GM13976 (cell line): ENCODE measurements at regions not wholly inside any gene's neighbourhood (a gene's known extent, or its start where the extent isn't known, plus 50 kb on each side); places are given as distances from the start of the nearest gene placed in this dataset.

Experiments
- DNase-seq: peaks from one replicate; pipeline ENCODE4 v3.0.0; 2012; ENCODE audit warnings: low spot score
- in situ Hi-C: fragments of 300-500 bp; cut with MboI; formaldehyde crosslinking; loops from one replicate; pipeline ENCODE4 v1.12.0; 2022; ENCODE audit warnings: low sequenced_read_pairs, mixed read lengths, inconsistent platforms; ENCODE audit not compliant: unreplicated experiment
- TF ChIP-seq, protein P1 (sequence below): IDR thresholded peaks from 2 replicates; pipeline ENCODE4 v1.5.1; 2012; ENCODE audit warnings: borderline replicate concordance, mild to moderate bottlenecking; ENCODE audit not compliant: insufficient read depth; ENCODE audit errors: extremely low read depth, missing control alignments, control extremely low read depth

DNA sequence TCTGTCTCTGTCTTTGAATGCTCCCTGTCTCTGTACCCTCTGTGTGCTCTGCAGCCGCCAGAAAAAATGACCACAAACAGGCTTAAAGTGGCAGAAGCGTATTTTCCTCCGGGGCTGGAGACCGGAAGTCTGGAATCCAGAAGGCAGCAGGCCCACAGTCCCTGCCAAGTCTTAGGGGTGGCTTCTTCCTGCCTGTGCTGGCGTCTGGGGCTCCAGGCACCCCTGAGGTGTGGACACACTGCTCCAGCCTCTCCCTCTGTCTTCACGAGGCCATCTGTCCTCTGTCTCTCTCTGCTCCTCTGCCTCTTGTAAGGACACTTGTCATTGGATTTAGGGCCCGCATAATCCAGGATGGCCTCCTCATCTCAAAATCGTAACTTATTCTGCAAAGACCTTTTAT, 298.4 kb upstream of the IRX4 start:
- in situ Hi-C loops, result no loop called here
- no peak for DNase-seq
- TF ChIP-seq, protein P1, sequence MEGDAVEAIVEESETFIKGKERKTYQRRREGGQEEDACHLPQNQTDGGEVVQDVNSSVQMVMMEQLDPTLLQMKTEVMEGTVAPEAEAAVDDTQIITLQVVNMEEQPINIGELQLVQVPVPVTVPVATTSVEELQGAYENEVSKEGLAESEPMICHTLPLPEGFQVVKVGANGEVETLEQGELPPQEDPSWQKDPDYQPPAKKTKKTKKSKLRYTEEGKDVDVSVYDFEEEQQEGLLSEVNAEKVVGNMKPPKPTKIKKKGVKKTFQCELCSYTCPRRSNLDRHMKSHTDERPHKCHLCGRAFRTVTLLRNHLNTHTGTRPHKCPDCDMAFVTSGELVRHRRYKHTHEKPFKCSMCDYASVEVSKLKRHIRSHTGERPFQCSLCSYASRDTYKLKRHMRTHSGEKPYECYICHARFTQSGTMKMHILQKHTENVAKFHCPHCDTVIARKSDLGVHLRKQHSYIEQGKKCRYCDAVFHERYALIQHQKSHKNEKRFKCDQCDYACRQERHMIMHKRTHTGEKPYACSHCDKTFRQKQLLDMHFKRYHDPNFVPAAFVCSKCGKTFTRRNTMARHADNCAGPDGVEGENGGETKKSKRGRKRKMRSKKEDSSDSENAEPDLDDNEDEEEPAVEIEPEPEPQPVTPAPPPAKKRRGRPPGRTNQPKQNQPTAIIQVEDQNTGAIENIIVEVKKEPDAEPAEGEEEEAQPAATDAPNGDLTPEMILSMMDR, result no peak

DNA sequence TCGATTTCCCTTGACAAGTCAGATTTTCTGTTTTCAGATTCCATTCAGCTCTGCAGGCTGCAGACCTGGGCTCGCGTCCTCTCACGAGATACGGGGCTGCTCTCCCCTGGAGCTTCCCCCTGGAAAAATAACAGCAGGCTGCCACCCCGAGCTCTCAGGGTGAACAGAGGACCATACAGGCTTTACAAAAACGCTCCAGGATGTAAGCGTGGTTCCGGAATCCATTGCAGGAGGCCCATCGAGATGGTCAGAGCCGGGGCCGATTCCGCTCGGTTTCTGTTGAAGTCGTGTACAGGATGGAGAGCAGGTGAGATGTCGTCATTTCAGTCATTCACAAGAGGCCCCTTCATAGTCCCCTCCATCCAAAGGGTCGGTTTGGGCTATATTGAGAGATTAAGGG, 297.7 kb upstream of the IRX4 start:
- in situ Hi-C loops, result no loop called here
- no peak for DNase-seq
- TF ChIP-seq, protein P1, result no peak

DNA sequence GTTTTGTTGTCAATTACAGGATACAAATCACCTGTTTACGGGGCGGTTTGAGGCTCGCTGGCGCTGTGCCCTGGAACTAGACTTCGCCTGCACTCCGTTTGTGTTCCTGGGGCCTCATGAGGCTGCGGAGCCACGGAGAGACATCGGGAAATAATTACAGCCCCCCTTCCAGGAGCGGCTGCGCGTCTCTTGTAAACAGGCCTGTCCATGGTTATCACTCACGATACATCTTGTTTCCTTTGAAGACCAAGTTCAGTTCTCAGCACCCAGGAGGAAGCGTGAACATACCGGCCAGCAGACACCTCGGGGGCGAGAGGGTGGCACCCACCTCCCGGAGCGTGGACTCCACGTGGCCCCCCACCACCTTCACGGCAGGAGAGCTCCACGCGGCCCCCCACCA, 297.1 kb upstream of the IRX4 start:
- TF ChIP-seq, protein P1, result no peak
- DNase-seq, result no peak
- in situ Hi-C loops, result no loop called here

DNA sequence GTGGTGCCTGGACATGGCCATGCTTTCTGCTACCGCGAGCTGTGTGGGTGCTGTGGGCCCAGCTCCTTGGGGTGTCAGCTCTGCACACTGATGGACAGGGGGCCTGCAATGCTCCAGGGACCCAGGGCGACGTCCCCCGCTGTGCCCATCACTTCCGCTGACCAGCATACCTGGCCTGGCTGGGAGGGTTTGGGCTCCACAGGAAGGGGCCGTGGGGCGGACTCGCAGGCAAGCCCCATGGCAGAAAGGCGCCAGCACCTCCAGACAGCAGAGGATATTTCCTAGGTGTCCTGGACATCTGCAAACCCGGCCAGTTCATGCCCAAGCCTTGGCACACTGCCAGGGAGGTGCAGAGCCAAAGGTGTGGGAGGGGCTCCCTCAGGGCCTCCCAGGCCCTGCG, 295.8 kb upstream of the IRX4 start:
- in situ Hi-C loops, result no loop called here
- no peak for DNase-seq
- TF ChIP-seq, protein P1, result no peak

DNA sequence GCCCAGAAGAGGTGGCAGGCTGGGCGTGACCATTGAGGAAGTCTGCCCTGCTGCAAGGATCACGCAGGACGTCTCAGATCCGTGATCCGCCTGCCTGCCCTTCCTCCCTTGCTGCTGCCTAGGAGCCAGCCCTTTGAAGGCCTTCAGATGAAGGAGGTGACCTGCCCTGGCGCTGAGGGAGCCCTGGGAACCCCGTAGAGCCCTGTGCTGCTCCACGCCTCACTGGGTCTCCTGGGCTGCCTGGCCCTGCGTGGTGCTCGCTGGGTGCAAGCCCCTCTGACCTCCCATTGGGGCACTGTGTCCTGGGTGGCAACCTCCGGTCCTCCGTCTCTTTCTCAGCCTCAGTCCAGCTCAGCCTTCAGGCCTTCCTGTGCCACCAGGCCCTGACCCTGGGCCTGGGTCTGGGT, 295.3 kb upstream of the IRX4 start:
- no peak for DNase-seq
- TF ChIP-seq, protein P1, result no peak
- in situ Hi-C loops, result no loop called here

DNA sequence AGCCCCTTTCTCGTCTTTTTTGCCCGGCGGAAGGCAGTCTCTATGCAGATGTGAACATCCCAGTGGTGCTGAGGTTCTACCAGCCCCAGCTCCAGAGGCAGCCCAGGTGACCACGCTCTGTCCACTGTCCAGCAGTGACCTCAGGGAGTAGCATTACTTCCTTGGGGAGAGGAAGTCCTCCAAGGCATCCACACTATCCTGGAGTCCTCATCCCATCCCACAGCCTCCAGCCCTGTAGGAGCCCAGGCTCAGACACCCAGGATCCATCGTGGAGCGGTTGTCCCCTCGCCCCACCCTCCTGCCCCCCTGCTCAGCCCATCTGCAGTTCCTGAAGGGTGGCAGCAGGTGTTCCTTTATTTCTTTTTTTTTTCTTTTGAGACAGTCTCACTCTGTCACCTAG, 294.5 kb upstream of the IRX4 start:
- TF ChIP-seq, protein P1, result no peak
- DNase-seq, result no peak
- in situ Hi-C loops, result no loop called here

DNA sequence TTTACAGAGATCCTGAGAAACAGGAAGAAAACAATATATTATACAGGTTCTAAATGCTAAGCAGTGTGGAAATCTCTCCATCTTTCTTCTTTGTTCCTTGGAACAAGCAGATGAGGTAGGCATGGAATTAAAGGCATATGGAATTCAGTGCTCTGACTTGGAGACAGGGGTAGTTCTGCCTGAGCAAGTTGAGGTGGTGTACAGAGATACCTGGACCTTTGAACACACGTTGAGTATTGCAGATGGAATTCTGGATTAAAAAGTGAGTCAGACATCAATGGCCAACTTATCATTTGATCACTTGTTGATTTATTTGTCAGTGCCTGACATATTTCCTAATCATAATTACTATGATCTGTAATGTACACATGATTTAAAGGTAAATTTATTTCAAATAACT, 293.9 kb upstream of the IRX4 start:
- TF ChIP-seq, protein P1, result no peak
- no peak for DNase-seq
- in situ Hi-C loops, result no loop called here
